ENCODE measurements at regions not wholly inside any gene's neighbourhood (a gene's known extent, or its start where the extent isn't known, plus 50 kb on each side); places are given as distances from the start of the nearest gene placed in this dataset.

DNA sequence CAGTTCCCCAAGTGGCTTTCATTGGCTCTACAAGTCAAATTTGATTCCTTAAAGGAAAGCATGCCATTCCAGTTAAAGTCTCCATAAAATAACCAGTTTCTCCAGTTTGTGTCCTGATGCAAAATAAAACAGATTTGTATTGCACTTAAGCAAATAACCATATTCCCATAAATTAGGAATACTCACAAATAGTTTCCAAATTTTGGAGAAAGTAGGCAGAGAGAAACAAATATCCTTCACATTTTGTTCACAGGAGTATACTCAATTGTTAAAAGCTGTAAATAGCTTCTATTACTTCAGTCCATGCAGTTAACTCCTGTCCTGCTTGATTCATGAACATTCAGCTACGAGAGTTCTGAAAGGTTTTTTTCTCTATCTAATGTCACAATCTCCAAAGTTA, 281.4 kb upstream of the RGS17 start:
- TF ChIP-seq, protein P1, sequence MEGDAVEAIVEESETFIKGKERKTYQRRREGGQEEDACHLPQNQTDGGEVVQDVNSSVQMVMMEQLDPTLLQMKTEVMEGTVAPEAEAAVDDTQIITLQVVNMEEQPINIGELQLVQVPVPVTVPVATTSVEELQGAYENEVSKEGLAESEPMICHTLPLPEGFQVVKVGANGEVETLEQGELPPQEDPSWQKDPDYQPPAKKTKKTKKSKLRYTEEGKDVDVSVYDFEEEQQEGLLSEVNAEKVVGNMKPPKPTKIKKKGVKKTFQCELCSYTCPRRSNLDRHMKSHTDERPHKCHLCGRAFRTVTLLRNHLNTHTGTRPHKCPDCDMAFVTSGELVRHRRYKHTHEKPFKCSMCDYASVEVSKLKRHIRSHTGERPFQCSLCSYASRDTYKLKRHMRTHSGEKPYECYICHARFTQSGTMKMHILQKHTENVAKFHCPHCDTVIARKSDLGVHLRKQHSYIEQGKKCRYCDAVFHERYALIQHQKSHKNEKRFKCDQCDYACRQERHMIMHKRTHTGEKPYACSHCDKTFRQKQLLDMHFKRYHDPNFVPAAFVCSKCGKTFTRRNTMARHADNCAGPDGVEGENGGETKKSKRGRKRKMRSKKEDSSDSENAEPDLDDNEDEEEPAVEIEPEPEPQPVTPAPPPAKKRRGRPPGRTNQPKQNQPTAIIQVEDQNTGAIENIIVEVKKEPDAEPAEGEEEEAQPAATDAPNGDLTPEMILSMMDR (IDR thresholded peaks at IDR 0.05), result no peak
- no peak for TF ChIP-seq POLR2A (IDR thresholded peaks at IDR 0.05)

All from right lobe of liver (tissue), 4 donors.